ENCODE measurements at regions not wholly inside any gene's neighbourhood (a gene's known extent, or its start where the extent isn't known, plus 50 kb on each side); places are given as distances from the start of the nearest gene placed in this dataset.
"Not testable (repeated sequence)": the region's sequence is repeated elsewhere in the genome, so short reads cannot be mapped to it uniquely, and the experiment has no call there.

GRCh38 chr14:28820677-28821076 is 54.1 kb downstream of the FOXG1 start:
- H3K4me3 ChIP-seq: no peak overlapping the region
- no peak overlapping the region for H3K27ac ChIP-seq
- no peak for TF ChIP-seq POLR2AphosphoS5 (IDR thresholded peaks at IDR 0.05)
- TF ChIP-seq POLR2A (IDR thresholded peaks at IDR 0.05): no peak
- TF ChIP-seq EP300 (IDR thresholded peaks at IDR 0.05): no peak
- TF ChIP-seq CTCF (IDR thresholded peaks at IDR 0.05): no peak
- peaks cover 14% of the 10 kb centered on the region for H3K9me3 ChIP-seq
- no peaks in the 10 kb centered on the region for H3K4me1 ChIP-seq
- no peaks in the 10 kb centered on the region for H3K27me3 ChIP-seq
- 67% methylated on average over 1 of the region's 1 CpG for WGBS
- no peak for DNase-seq (ENCODE audit: low spot score in 2 of 2)
- no peaks in the 10 kb centered on the region for H3K36me3 ChIP-seq

- no peak for TF ChIP-seq CTCF (IDR thresholded peaks at IDR 0.05)
- TF ChIP-seq POLR2A (IDR thresholded peaks at IDR 0.05): no peak
- no peak for TF ChIP-seq EP300 (IDR thresholded peaks at IDR 0.05)
- TF ChIP-seq POLR2AphosphoS5 (IDR thresholded peaks at IDR 0.05): no peak
- Histone ChIP-seq H3K4me1 (no peaks in the 10 kb centered on the region), H3K27me3 (no peaks in the 10 kb centered on the region), H3K4me3 (no peak overlapping the region), H3K9me3 (peaks cover 14% of the 10 kb centered on the region), H3K36me3 (no peaks in the 10 kb centered on the region), H3K27ac (no peak overlapping the region)
- DNase-seq (ENCODE audit: low spot score in 2 of 2): no peak
Measured at GRCh38 chr14:28821993-28822392, 55.4 kb downstream of the FOXG1 start.

- no peak for TF ChIP-seq EP300 (IDR thresholded peaks at IDR 0.05)
- no peak for TF ChIP-seq POLR2A (IDR thresholded peaks at IDR 0.05)
- TF ChIP-seq POLR2AphosphoS5 (IDR thresholded peaks at IDR 0.05): no peak
- TF ChIP-seq CTCF (IDR thresholded peaks at IDR 0.05): no peak
- 93% methylated on average over 1 of the region's 1 CpG for WGBS
- no peak overlapping the region for H3K27ac ChIP-seq
- no peaks in the 10 kb centered on the region for H3K4me1 ChIP-seq
- no peak overlapping the region for H3K4me3 ChIP-seq
- H3K9me3 ChIP-seq: peaks cover 14% of the 10 kb centered on the region
- no peak for DNase-seq (ENCODE audit: low spot score in 2 of 2)
- H3K36me3 ChIP-seq: no peaks in the 10 kb centered on the region
- no peaks in the 10 kb centered on the region for H3K27me3 ChIP-seq
Measured at GRCh38 chr14:28823245-28823644, 56.7 kb downstream of the FOXG1 start.

- 94% methylated on average over 22 of the region's 22 CpGs for WGBS
- no peak for DNase-seq (ENCODE audit: low spot score in 2 of 2)
- Histone ChIP-seq H3K9me3 (no peaks in the 10 kb centered on the region), H3K36me3 (no peaks in the 10 kb centered on the region), H3K27ac (no peak overlapping the region), H3K4me1 (no peaks in the 10 kb centered on the region), H3K27me3 (no peaks in the 10 kb centered on the region), H3K4me3 (no peak overlapping the region)
- TF ChIP-seq CTCF (IDR thresholded peaks at IDR 0.05) (no peak), EP300 (IDR thresholded peaks at IDR 0.05) (no peak), POLR2A (IDR thresholded peaks at IDR 0.05) (no peak), POLR2AphosphoS5 (IDR thresholded peaks at IDR 0.05) (no peak)
Measured at GRCh38 chr14:28830115-28830534, 63.5 kb downstream of the FOXG1 start.

DNA sequence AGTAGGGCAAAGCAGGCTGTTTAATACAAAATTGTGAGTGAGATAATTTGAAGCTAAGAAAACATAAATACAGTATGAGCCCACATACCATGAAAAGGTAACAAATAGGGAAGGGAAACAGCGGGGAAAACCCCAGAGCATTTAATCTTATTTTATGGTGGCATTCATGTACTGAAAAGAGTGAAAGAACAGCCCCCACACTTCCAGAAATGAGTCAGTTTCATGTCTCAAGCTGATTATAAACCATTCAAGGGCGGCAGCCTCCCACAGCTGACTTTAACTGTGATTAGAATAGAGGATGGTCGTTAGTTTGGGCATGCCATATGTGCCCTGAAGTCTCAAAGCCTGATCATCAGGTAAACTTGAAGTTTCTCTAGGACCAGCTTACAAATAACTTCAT is 64.5 kb downstream of the FOXG1 start:
- H3K4me3 ChIP-seq: no peak overlapping the region
- no peak overlapping the region for H3K27ac ChIP-seq
- 55% methylated on average over 3 of the region's 3 CpGs for WGBS
- no peaks in the 10 kb centered on the region for H3K36me3 ChIP-seq
- no peaks in the 10 kb centered on the region for H3K4me1 ChIP-seq
- H3K9me3 ChIP-seq: no peaks in the 10 kb centered on the region
- DNase-seq (ENCODE audit: low spot score in 2 of 2): no peak
- TF ChIP-seq POLR2AphosphoS5 (IDR thresholded peaks at IDR 0.05): no peak
- no peak for TF ChIP-seq EP300 (IDR thresholded peaks at IDR 0.05)
- TF ChIP-seq POLR2A (IDR thresholded peaks at IDR 0.05): no peak
- no peak for TF ChIP-seq CTCF (IDR thresholded peaks at IDR 0.05)
- no peaks in the 10 kb centered on the region for H3K27me3 ChIP-seq

GRCh38 chr14:28842569-28842968 is 76.0 kb downstream of the FOXG1 start:
- not testable (repeated sequence) for DNase-seq (ENCODE audit: low spot score in 2 of 2); H3K4me3 ChIP-seq; H3K4me1 ChIP-seq; H3K27ac ChIP-seq; H3K36me3 ChIP-seq; H3K27me3 ChIP-seq; H3K9me3 ChIP-seq
- 92% methylated on average over 5 of the region's 5 CpGs for WGBS

All from suprapubic skin (tissue), 4 donors.